Skeletal muscle satellite cell (primary cell): ENCODE measurements at regions not wholly inside any gene's neighbourhood (a gene's known extent, or its start where the extent isn't known, plus 50 kb on each side); places are given as distances from the start of the nearest gene placed in this dataset.
"Not testable (repeated sequence)": the region's sequence is repeated elsewhere in the genome, so short reads cannot be mapped to it uniquely, and the experiment has no call there.

Source experiments
- H3K27me3 ChIP-seq: 2 replicates; pipeline ENCODE4 v1.7.0; 2013; ENCODE audit warnings: low read length; ENCODE audit not compliant: control insufficient read depth, insufficient read depth
- H3K36me3 ChIP-seq: 2 replicates; pipeline ENCODE4 v1.7.0; 2013; ENCODE audit warnings: mild to moderate bottlenecking, control low read depth, low read length; ENCODE audit not compliant: insufficient read depth
- H3K4me1 ChIP-seq: 2 replicates; pipeline ENCODE4 v1.7.0; 2013; ENCODE audit warnings: low read length; ENCODE audit not compliant: control insufficient read depth, insufficient read depth
- H3K4me2 ChIP-seq: 2 replicates; pipeline ENCODE4 v1.7.0; 2013; ENCODE audit warnings: mild to moderate bottlenecking, low read length
- H3K4me3 ChIP-seq: 2 replicates; pipeline ENCODE4 v1.7.0; 2013; ENCODE audit warnings: low read length
- H3K9ac ChIP-seq: 2 replicates; pipeline ENCODE4 v1.7.0; 2013; ENCODE audit warnings: mild to moderate bottlenecking, low read depth, low read length, moderate library complexity
- H3K9me3 ChIP-seq: replicated peaks from 2 replicates; pipeline ENCODE4 v1.7.0; 2013; ENCODE audit warnings: mild to moderate bottlenecking, control low read depth, low read length

- not testable (repeated sequence) for H3K4me2 ChIP-seq, H3K27me3 ChIP-seq, H3K36me3 ChIP-seq, H3K9me3 ChIP-seq, H3K9ac ChIP-seq, H3K4me1 ChIP-seq, H3K4me3 ChIP-seq
These were observed 4453.1 kb upstream of the TPTE start for GRCh38 chr21:6068098-6068831.

GRCh38 chr21:6070213-6070612 lies 4451.2 kb upstream of the TPTE start:
- not testable (repeated sequence) for H3K4me1 ChIP-seq, H3K9me3 ChIP-seq, H3K9ac ChIP-seq, H3K4me3 ChIP-seq, H3K27me3 ChIP-seq, H3K4me2 ChIP-seq, H3K36me3 ChIP-seq

GRCh38 chr21:6072691-6073090 lies 4448.7 kb upstream of the TPTE start:
- not testable (repeated sequence) for H3K4me3 ChIP-seq, H3K9ac ChIP-seq, H3K27me3 ChIP-seq, H3K4me1 ChIP-seq, H3K9me3 ChIP-seq, H3K36me3 ChIP-seq, H3K4me2 ChIP-seq

GRCh38 chr21:6073993-6074705 lies 4447.2 kb upstream of the TPTE start:
- H3K4me1 ChIP-seq, H3K27me3 ChIP-seq, H3K36me3 ChIP-seq, H3K9me3 ChIP-seq, H3K4me2 ChIP-seq, H3K4me3 ChIP-seq, H3K9ac ChIP-seq: not testable (repeated sequence)

- not testable (repeated sequence) for H3K9me3 ChIP-seq, H3K36me3 ChIP-seq, H3K27me3 ChIP-seq, H3K9ac ChIP-seq, H3K4me3 ChIP-seq, H3K4me2 ChIP-seq, H3K4me1 ChIP-seq
These were observed 4446.4 kb upstream of the TPTE start for GRCh38 chr21:6074935-6075334.

GRCh38 chr21:6075627-6076208 lies 4445.7 kb upstream of the TPTE start:
- not testable (repeated sequence) for H3K4me1 ChIP-seq, H3K4me3 ChIP-seq, H3K36me3 ChIP-seq, H3K27me3 ChIP-seq, H3K9ac ChIP-seq, H3K9me3 ChIP-seq, H3K4me2 ChIP-seq

GRCh38 chr21:6077358-6077757 lies 4444.0 kb upstream of the TPTE start:
- not testable (repeated sequence) for H3K4me2 ChIP-seq, H3K4me3 ChIP-seq, H3K9me3 ChIP-seq, H3K4me1 ChIP-seq, H3K27me3 ChIP-seq, H3K36me3 ChIP-seq, H3K9ac ChIP-seq

- H3K4me1 ChIP-seq, H3K27me3 ChIP-seq, H3K36me3 ChIP-seq, H3K4me3 ChIP-seq, H3K4me2 ChIP-seq, H3K9me3 ChIP-seq, H3K9ac ChIP-seq: not testable (repeated sequence)
These were observed 4442.5 kb upstream of the TPTE start for GRCh38 chr21:6078902-6079301.

- not testable (repeated sequence) for H3K4me3 ChIP-seq, H3K4me1 ChIP-seq, H3K9me3 ChIP-seq, H3K36me3 ChIP-seq, H3K27me3 ChIP-seq, H3K4me2 ChIP-seq, H3K9ac ChIP-seq
These were observed 4440.3 kb upstream of the TPTE start for GRCh38 chr21:6080941-6081655.

GRCh38 chr21:6082166-6082565 lies 4439.2 kb upstream of the TPTE start:
- not testable (repeated sequence) for H3K9me3 ChIP-seq, H3K4me2 ChIP-seq, H3K27me3 ChIP-seq, H3K36me3 ChIP-seq, H3K4me1 ChIP-seq, H3K4me3 ChIP-seq, H3K9ac ChIP-seq

- H3K4me3 ChIP-seq, H3K9me3 ChIP-seq, H3K9ac ChIP-seq, H3K27me3 ChIP-seq, H3K4me2 ChIP-seq, H3K36me3 ChIP-seq, H3K4me1 ChIP-seq: not testable (repeated sequence)
These were observed 4437.7 kb upstream of the TPTE start for GRCh38 chr21:6083574-6084120.
